HG02973 (cell line): ENCODE measurements at regions not wholly inside any gene's neighbourhood (a gene's known extent, or its start where the extent isn't known, plus 50 kb on each side); places are given as distances from the start of the nearest gene placed in this dataset.

ENCODE experiments used
- ATAC-seq: cut with Tn5 transposase; IDR thresholded peaks from one replicate; pipeline ENCODE4 v1.9.1; 2021; ENCODE audit warnings: moderate library complexity; ENCODE audit not compliant: unreplicated experiment

DNA sequence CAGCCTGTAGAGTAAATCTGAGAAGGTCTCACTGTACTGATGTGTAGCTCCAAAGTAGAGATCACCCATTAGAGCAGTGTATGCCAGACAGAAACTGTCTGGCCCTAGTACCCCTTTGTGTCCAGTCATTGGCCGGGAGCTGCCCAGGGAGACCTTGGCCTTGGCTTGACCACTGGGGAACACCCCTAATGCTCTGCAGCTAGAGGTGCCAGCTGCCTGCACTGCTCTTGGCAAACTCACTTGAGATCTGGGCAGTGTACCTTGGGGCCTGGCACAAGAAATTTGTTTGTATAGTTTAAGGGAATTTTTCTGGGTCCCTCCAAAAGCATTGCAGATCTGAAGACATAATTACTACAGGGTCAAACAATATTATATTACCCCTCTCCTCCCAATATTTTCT is 78.7 kb upstream of the MPHOSPH6 start:
- ATAC-seq, result no peak

DNA sequence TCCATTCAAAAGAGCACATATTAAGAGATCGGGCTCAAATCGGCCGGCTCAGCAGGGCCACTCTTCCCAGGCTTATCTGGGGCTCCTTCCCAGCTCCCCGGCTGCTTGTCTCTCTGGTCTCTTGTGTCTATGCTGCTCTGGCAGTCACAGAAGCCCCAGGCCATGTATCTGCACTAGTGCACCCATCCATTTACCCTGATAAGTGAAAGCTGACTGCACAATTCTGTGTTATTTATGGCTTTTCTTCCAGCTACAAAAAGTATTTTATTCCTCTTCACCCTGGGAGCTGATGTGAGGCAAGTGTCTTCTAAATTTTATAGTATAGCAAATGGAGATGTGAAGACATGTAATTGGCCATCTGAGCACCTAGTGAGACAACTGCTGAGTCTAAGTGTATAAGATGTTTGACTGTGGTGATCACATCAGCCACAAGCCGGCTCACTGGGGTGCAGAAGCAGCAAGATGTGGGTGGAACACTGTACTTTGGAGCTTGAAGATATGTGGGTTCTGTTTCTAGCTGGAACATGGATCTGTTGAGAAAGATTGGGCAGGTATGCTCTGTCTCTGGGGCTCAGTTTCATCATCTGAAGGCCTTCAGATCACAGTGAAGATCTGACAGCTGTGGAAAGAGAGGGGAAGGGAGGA is 78.1 kb upstream of the MPHOSPH6 start:
- no peak for ATAC-seq

DNA sequence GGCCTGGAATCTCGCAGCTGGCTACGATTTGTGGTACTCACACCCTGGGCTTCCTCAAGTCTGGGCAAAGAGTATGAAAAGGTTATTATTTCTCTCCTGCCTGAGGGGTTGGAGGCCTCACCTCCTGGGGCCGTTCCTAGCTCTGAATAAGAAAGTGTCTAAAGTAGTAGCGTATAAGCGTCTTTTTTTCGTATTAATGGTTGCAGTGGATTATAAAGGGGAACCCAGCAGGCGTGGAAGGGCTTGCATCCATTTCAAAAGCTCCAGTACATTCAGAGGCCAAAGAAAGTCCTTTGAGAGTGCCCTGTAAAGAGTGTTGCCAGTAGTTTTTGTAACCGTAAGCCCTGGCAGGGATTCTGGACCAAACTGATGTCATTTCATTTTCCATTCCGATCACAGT is 72.2 kb upstream of the MPHOSPH6 start:
- no peak for ATAC-seq

DNA sequence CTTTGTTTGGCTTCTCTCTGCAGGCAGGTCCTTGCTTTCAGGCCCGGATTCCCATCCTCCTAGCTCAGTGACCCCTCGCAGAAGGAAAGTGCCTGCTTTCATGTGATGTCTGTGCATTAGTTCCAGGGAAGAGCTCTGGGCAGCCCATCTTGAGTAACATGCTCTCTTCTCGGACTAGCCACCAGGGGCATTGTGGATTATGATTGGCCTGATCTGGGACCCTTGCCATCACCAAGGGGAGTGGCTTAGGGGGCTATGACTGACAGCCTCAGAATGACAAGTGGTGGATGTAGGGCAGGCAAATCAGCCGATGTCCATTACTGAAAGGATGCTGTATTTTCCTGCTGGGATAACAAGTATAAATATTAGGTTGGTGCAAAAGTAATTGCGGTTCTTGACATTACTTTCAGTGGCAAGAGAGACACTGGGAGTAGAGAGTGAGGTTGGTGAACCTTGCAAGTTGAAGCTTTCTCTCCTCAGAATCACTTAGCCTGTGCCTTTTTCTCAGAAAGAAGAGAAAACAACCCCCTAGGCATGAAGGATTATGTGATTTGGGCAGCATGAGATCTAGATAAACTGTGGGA is 71.5 kb upstream of the MPHOSPH6 start:
- ATAC-seq, result no peak

- ATAC-seq, result no peak
These were observed 70.1 kb upstream of the MPHOSPH6 start for GRCh38 chr16:82240111-82240510.

- ATAC-seq, result peak; percentile 54
These were observed 66.9 kb upstream of the MPHOSPH6 start for GRCh38 chr16:82236875-82237274.

DNA sequence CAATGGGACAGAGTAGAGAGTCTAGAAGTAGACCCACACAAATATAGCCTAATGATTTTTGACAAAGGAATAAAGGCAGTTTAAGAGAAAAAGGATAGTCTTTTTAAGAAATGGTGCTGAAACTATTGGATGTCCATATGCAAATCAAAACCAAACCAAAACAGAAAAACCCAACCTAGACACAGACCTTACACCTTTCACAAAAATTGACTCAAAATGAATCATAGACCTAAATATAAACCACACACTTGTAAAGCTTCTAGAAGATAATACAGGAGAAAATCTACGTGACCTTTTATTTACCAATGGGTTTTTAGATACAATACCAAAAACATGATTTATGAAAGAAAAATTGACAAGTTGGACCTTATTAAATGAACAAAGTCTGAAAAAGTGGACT is 66.4 kb upstream of the MPHOSPH6 start:
- ATAC-seq, result peak; percentile 59

DNA sequence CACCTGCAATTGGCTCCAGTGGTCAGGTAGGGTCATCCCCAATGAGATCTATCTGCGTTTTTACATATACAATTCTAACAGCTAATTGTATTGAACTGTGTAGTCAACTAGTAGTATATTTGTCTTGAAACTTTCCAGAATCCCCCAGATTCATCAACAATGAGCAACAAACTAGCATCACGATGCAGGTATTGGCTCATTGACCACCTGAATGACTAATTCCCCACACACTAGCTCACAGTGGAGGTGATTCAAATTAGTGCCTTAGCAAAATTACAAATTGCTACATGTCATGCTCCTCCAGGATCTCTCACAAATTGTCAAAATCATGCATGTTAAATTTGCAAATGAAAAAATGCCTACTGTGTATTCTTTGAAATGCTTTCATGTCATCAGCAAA is 62.8 kb upstream of the MPHOSPH6 start:
- no peak for ATAC-seq

DNA sequence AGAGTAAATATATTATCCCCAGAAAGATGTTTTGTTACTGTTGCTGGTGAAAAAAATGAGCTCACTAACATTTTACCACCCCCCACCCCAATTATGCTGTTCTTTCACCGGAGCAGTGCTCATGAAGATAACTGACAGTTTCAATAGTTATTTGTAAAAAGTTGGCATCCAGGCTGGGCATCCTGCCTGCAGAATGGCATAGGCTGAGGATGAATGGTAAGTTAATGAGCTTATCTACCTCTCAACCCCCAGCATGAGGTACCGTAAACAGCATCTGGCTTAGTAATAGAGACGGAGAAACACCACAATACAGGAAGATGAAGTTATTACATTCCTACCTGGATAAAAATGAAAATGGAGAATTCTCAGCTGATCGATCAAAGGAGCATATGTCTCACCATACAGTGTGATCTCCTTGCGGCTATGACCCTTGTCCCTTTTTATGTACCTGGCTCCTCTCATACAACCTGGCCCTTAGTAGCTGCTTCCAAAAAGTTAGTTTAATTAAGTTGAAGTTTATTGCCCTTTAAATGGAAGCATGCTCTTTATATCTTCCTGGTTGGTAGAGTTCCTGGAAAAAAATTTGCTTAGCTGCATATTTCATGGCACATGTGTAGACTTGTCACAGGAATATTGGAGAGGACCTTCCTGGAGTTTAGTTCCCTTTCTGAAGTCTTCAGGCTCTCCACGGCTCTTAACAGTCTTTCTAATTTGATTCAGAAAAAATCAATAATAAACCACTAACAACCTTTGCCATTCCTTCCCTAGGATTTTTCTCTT is 61.2 kb upstream of the MPHOSPH6 start:
- no peak for ATAC-seq

DNA sequence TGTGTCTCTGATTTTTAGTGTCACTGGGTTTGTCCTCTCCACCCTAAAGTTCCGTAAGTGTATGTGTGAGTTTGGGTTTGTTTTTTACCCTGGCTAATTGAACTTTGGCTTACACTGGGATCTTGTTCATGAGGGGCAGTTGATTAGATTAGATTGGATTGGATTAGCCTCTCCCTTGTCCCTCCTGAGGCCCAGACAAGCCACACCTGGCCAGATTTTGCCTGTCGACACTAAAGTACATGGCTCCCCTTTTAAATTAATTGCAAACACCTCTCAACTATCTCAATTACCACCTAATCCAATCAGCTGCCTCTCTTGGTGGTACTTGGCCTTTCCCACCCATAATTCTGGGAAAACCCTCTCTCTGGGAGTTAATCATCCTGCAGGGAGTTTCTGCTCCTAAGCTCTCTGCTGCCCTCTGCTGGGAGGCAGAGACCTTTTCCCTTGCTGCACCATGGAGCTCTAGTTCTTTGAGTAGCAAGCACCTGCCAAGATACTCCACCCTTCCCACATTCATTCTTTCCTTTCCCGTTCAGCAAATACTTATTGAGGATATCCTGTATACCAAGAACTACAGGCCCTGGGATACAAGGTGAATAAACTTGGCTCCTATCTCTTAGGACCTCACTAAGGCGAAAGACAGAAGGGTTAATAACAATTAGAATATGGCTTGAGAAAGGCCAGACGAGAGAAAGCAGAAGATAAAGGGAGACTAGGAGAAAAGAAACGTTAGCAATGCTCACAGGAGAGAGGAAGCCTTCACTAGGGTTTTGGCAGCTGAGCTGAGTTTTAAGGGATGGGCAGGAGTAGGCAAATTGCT is 60.0 kb upstream of the MPHOSPH6 start:
- ATAC-seq, result no peak

- ATAC-seq, result no peak
These were observed 56.3 kb upstream of the MPHOSPH6 start for GRCh38 chr16:82226327-82226726.

GRCh38 chr16:82224821-82225220 is 54.8 kb upstream of the MPHOSPH6 start:
- no peak for ATAC-seq

DNA sequence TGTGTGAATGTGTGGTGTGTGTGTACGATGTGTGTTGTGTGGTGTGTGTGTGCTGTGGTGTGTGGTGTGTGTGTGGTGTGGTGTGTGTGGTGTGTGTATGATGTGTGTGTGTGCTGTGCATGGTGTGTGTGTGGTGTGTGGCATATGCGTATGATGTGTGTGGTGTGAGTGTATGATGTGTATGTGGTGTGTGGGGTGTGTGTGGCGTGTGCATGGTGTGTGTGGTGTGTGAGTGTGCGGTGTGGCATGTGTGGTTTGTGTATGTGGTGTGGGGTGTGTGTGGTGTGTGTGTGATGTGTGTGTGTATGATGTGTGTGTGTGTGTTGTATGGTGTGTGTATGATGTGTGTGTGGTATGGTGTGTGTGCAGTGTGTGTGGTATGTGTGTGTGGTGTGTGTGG is 50.5 kb upstream of the MPHOSPH6 start:
- no peak for ATAC-seq
